SH-SY5Y (cell line): ENCODE measurements at regions not wholly inside any gene's neighbourhood (a gene's known extent, or its start where the extent isn't known, plus 50 kb on each side); places are given as distances from the start of the nearest gene placed in this dataset.

ENCODE experiments used
- GATA2 ChIP-seq: IDR thresholded peaks from 2 replicates; pipeline ENCODE4 v1.6.1; 2011; ENCODE audit warnings: mild to moderate bottlenecking, low read depth, low read length
- GATA3 ChIP-seq: IDR thresholded peaks from 2 replicates; pipeline ENCODE4 v1.6.1; 2011; ENCODE audit warnings: low read depth, mild to moderate bottlenecking, low read length, moderate library complexity

- no peak for TF ChIP-seq GATA3
- TF ChIP-seq GATA2: no peak
These were observed 265.8 kb upstream of the FLRT2 start for GRCh38 chr14:85263916-85264675.
